Muscle layer of duodenum (tissue), 2 donors: ENCODE measurements at regions not wholly inside any gene's neighbourhood (a gene's known extent, or its start where the extent isn't known, plus 50 kb on each side); places are given as distances from the start of the nearest gene placed in this dataset.

Source experiments
- H3K27ac ChIP-seq: one replicate; pipeline ENCODE4 v1.7.0; 2013; ENCODE audit warnings: mild to moderate bottlenecking, low read length
- H3K27me3 ChIP-seq: one replicate; pipeline ENCODE4 v1.7.0; 2013; ENCODE audit warnings: low read depth, mild to moderate bottlenecking, control low read depth, low read length
- H3K36me3 ChIP-seq, 2 donors: one replicate each; pipeline ENCODE4 v1.7.0; 2013; ENCODE audit warnings: low read length in 2 of 2, control low read depth in 1 of 2, mild to moderate bottlenecking in 1 of 2; ENCODE audit not compliant: insufficient read depth in 2 of 2, control insufficient read depth in 1 of 2
- H3K4me1 ChIP-seq, 2 donors: one replicate each; pipeline ENCODE4 v1.7.0; 2013; ENCODE audit warnings: low read length in 2 of 2, mild to moderate bottlenecking in 2 of 2, control low read depth in 1 of 2, moderate library complexity in 1 of 2; ENCODE audit not compliant: insufficient read depth in 2 of 2, control insufficient read depth in 1 of 2
- H3K4me3 ChIP-seq, 2 donors: one replicate each; pipeline ENCODE4 v1.7.0; 2013; ENCODE audit warnings: low read length in 2 of 2, low read depth in 1 of 2, mild to moderate bottlenecking in 1 of 2
- H3K9me3 ChIP-seq, 2 donors: one replicate each; pipeline ENCODE4 v1.7.0; 2013; ENCODE audit warnings: low read length in 2 of 2, control low read depth in 1 of 2, mild to moderate bottlenecking in 1 of 2; ENCODE audit not compliant: control insufficient read depth in 1 of 2
- donor health status: healthy.

- H3K9me3 ChIP-seq = no peaks in the 10 kb centered on the region
- H3K4me3 ChIP-seq = no peak overlapping the region
- no peaks in the 10 kb centered on the region for H3K4me1 ChIP-seq
- H3K27me3 ChIP-seq = no peaks in the 10 kb centered on the region
- no peaks in the 10 kb centered on the region for H3K36me3 ChIP-seq
- H3K27ac ChIP-seq = no peak overlapping the region
Measured at GRCh38 chr13:78732445-78733017, 73.6 kb upstream of the OBI1 start.

- Histone ChIP-seq H3K27ac (no peak overlapping the region), H3K27me3 (no peaks in the 10 kb centered on the region), H3K9me3 (no peaks in the 10 kb centered on the region), H3K4me3 (no peak overlapping the region), H3K4me1 (no peaks in the 10 kb centered on the region), H3K36me3 (no peaks in the 10 kb centered on the region)
Measured at GRCh38 chr13:78722700-78723099, 63.7 kb upstream of the OBI1 start.

- no peaks in the 10 kb centered on the region for H3K9me3 ChIP-seq
- H3K27ac ChIP-seq = no peak overlapping the region
- no peak overlapping the region for H3K4me3 ChIP-seq
- no peaks in the 10 kb centered on the region for H3K27me3 ChIP-seq
- no peaks in the 10 kb centered on the region for H3K4me1 ChIP-seq
- no peaks in the 10 kb centered on the region for H3K36me3 ChIP-seq
Measured at GRCh38 chr13:78719367-78719766, 60.4 kb upstream of the OBI1 start.

GRCh38 chr13:78714717-78715116, 55.8 kb upstream of the OBI1 start:
- Histone ChIP-seq H3K27me3 (no peaks in the 10 kb centered on the region), H3K27ac (no peak overlapping the region), H3K9me3 (no peaks in the 10 kb centered on the region), H3K4me3 (no peak overlapping the region), H3K4me1 (no peaks in the 10 kb centered on the region), H3K36me3 (no peaks in the 10 kb centered on the region)

- no peak overlapping the region for H3K4me3 ChIP-seq
- H3K36me3 ChIP-seq = no peaks in the 10 kb centered on the region
- no peaks in the 10 kb centered on the region for H3K9me3 ChIP-seq
- no peak overlapping the region for H3K27ac ChIP-seq
- no peaks in the 10 kb centered on the region for H3K27me3 ChIP-seq
- H3K4me1 ChIP-seq = no peaks in the 10 kb centered on the region
Measured at GRCh38 chr13:78712831-78713230, 53.9 kb upstream of the OBI1 start.

GRCh38 chr13:78709028-78709427, 50.1 kb upstream of the OBI1 start:
- Histone ChIP-seq H3K27ac (no peak overlapping the region), H3K36me3 (no peaks in the 10 kb centered on the region), H3K27me3 (no peaks in the 10 kb centered on the region), H3K4me1 (no peaks in the 10 kb centered on the region), H3K9me3 (no peaks in the 10 kb centered on the region), H3K4me3 (no peak overlapping the region)
